ENCODE measurements at regions not wholly inside any gene's neighbourhood (a gene's known extent, or its start where the extent isn't known, plus 50 kb on each side); places are given as distances from the start of the nearest gene placed in this dataset.
"Not testable (repeated sequence)": the region's sequence is repeated elsewhere in the genome, so short reads cannot be mapped to it uniquely, and the experiment has no call there.

DNA sequence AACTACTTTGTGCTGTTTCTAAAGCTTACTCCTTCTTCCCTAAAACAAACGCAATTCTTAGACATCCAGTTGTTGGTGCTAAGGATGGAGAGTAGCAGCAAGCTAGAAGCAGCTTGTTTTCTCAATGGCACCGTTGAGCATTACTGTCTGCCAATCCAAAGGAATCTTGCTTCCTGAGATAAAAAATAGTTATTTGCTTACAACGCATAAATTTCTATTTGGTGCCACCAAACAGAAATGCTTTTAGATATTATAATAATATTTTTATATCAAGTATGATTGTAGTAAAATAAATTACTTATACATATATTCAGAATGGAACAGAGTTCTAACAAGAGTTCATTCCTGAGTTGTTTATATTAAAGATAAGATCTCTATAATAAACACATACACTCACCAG lies 434.7 kb downstream of the CPS1 start:
- Histone ChIP-seq H3K9ac (ENCODE audit: insufficient read length) (no peak overlapping the region), H3K27ac (no peak overlapping the region), H3K4me3 (no peak overlapping the region), H3K36me3 (ENCODE audit: insufficient read depth, low read length) (no peaks in the 10 kb centered on the region), H3K9me3 (ENCODE audit: low read depth, low read length) (no peaks in the 10 kb centered on the region)
- no peak for DNase-seq (ENCODE audit: low read depth, low spot score)
- TF ChIP-seq EZH2 (IDR thresholded peaks at IDR 0.05) (no peak), POLR2AphosphoS5 (IDR thresholded peaks at IDR 0.05; ENCODE audit: borderline replicate concordance, low read depth, low read length) (no peak), FOXP2 (optimal IDR thresholded peaks at IDR 0.05; ENCODE audit: control extremely low read depth, extremely low read length, insufficient read depth) (no peak)

GRCh38 chr2:210994104-210994503 lies 437.7 kb downstream of the CPS1 start:
- no peak overlapping the region for H3K9ac ChIP-seq (ENCODE audit: insufficient read length)
- no peaks in the 10 kb centered on the region for H3K9me3 ChIP-seq (ENCODE audit: low read depth, low read length)
- TF ChIP-seq FOXP2 (optimal IDR thresholded peaks at IDR 0.05; ENCODE audit: control extremely low read depth, extremely low read length, insufficient read depth): no peak
- no peak for TF ChIP-seq EZH2 (IDR thresholded peaks at IDR 0.05)
- TF ChIP-seq POLR2AphosphoS5 (IDR thresholded peaks at IDR 0.05; ENCODE audit: borderline replicate concordance, low read depth, low read length): no peak
- no peak overlapping the region for H3K4me3 ChIP-seq
- DNase-seq (ENCODE audit: low read depth, low spot score): no peak
- H3K27ac ChIP-seq: no peak overlapping the region
- H3K36me3 ChIP-seq (ENCODE audit: insufficient read depth, low read length): no peaks in the 10 kb centered on the region

DNA sequence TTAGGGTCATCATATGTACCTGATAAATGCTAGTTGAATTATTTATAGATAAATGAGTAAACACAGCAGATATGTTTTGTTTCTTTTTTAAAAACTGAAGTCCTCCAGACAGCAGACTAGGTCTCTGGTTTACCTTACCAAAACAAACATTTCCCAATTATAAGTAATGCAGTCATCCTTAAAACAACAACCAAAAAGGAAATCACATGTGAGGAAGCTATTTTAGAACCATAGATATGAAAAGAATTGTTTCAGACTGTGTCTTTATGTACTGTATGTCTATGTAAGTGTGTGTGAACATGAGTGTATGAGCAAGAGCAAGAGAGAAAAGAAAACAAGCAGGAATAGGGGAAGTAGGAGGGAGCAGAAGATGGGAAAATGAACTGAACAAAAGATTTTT lies 441.0 kb downstream of the CPS1 start:
- no peak overlapping the region for H3K27ac ChIP-seq
- no peak for DNase-seq (ENCODE audit: low read depth, low spot score)
- H3K36me3 ChIP-seq (ENCODE audit: insufficient read depth, low read length): no peaks in the 10 kb centered on the region
- TF ChIP-seq POLR2AphosphoS5 (IDR thresholded peaks at IDR 0.05; ENCODE audit: borderline replicate concordance, low read depth, low read length) (no peak), FOXP2 (optimal IDR thresholded peaks at IDR 0.05; ENCODE audit: control extremely low read depth, extremely low read length, insufficient read depth) (no peak), EZH2 (IDR thresholded peaks at IDR 0.05) (no peak)
- no peak overlapping the region for H3K4me3 ChIP-seq
- no peak overlapping the region for H3K9ac ChIP-seq (ENCODE audit: insufficient read length)
- H3K9me3 ChIP-seq (ENCODE audit: low read depth, low read length): no peaks in the 10 kb centered on the region

DNA sequence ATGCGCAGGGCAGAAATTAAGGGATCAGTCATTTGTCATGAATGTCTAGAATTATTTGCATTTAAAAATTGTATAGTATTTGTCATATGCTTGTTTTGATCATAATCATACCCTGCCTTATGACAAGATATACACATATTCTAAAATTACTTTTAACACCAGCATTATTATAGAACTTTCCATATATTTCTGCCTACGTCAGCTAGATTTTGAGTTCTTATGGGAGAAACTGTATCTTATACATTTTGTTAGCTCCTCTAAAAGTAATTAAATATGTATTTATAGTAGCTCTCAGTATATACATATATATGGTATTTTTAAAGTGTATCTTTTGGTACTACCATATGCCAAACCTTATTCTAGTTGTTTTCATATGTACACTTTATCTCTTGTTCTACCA lies 441.9 kb downstream of the CPS1 start:
- no peak overlapping the region for H3K27ac ChIP-seq
- TF ChIP-seq FOXP2 (optimal IDR thresholded peaks at IDR 0.05; ENCODE audit: control extremely low read depth, extremely low read length, insufficient read depth) (no peak), POLR2AphosphoS5 (IDR thresholded peaks at IDR 0.05; ENCODE audit: borderline replicate concordance, low read depth, low read length) (no peak), EZH2 (IDR thresholded peaks at IDR 0.05) (no peak)
- H3K36me3 ChIP-seq (ENCODE audit: insufficient read depth, low read length): no peaks in the 10 kb centered on the region
- no peaks in the 10 kb centered on the region for H3K9me3 ChIP-seq (ENCODE audit: low read depth, low read length)
- H3K4me3 ChIP-seq: no peak overlapping the region
- no peak overlapping the region for H3K9ac ChIP-seq (ENCODE audit: insufficient read length)
- DNase-seq (ENCODE audit: low read depth, low spot score): no peak

DNA sequence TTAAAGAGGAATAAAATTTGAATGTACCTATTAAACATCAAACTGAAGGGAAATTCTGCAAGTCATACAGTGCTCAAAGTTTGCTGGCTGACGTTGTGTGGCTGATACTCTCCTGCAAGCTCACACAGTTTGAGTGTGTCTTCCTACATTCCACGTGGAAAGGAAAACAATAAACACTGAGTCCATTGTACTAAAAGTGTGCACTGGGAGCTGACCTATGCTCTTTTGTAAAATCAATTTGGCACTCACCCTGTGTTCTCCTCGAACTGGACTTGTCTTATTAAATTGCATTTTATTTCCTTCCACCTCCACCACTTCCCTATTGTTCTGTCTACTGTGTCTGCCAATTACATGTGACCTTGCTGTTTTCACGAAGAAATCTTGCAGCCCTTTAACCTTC lies 458.0 kb downstream of the CPS1 start:
- H3K27ac ChIP-seq: no peak overlapping the region

DNA sequence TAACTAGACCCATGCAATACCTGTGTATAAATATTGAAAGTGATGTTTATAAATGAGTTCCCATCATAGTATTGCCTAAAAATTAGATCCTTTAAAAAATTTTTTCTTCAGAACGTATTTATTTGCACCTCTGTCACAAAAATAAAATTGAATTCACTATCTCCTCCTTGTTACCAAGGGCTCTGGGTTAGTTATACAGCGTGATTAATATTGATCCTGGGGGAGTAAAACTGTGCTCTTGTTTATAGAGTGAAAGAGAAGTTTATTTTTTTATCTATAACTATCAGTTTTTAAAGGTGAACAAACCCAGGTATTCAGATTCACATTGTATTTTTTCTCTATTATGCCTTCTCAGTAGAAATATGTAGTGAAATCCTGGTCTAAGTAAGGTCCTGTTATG lies 458.5 kb downstream of the CPS1 start:
- TF ChIP-seq POLR2AphosphoS5 (IDR thresholded peaks at IDR 0.05; ENCODE audit: borderline replicate concordance, low read depth, low read length) (no peak), EZH2 (IDR thresholded peaks at IDR 0.05) (no peak), FOXP2 (optimal IDR thresholded peaks at IDR 0.05; ENCODE audit: control extremely low read depth, extremely low read length, insufficient read depth) (no peak)
- no peak for DNase-seq (ENCODE audit: low read depth, low spot score)
- H3K4me3 ChIP-seq: no peak overlapping the region

More for the DNA sequence above, 458.0 kb downstream of the CPS1 start:
- H3K9ac ChIP-seq (ENCODE audit: insufficient read length): no peak overlapping the region
- no peak for DNase-seq (ENCODE audit: low read depth, low spot score)
- H3K9me3 ChIP-seq (ENCODE audit: low read depth, low read length): no peaks in the 10 kb centered on the region
- TF ChIP-seq FOXP2 (optimal IDR thresholded peaks at IDR 0.05; ENCODE audit: control extremely low read depth, extremely low read length, insufficient read depth) (no peak), EZH2 (IDR thresholded peaks at IDR 0.05) (no peak), POLR2AphosphoS5 (IDR thresholded peaks at IDR 0.05; ENCODE audit: borderline replicate concordance, low read depth, low read length) (no peak)
- no peak overlapping the region for H3K4me3 ChIP-seq
- H3K36me3 ChIP-seq (ENCODE audit: insufficient read depth, low read length): no peaks in the 10 kb centered on the region

GRCh38 chr2:211025089-211025488 lies 468.7 kb downstream of the CPS1 start:
- H3K9me3 ChIP-seq (ENCODE audit: low read depth, low read length); H3K9ac ChIP-seq (ENCODE audit: insufficient read length); H3K27ac ChIP-seq; H3K4me3 ChIP-seq; H3K36me3 ChIP-seq (ENCODE audit: insufficient read depth, low read length); DNase-seq (ENCODE audit: low read depth, low spot score): not testable (repeated sequence)

More for the DNA sequence above, 458.5 kb downstream of the CPS1 start:
- H3K27ac ChIP-seq: no peak overlapping the region
- H3K36me3 ChIP-seq (ENCODE audit: insufficient read depth, low read length): no peaks in the 10 kb centered on the region
- H3K9me3 ChIP-seq (ENCODE audit: low read depth, low read length): no peaks in the 10 kb centered on the region
- H3K9ac ChIP-seq (ENCODE audit: insufficient read length): no peak overlapping the region

- TF ChIP-seq EZH2 (IDR thresholded peaks at IDR 0.05) (no peak), FOXP2 (optimal IDR thresholded peaks at IDR 0.05; ENCODE audit: control extremely low read depth, extremely low read length, insufficient read depth) (no peak), POLR2AphosphoS5 (IDR thresholded peaks at IDR 0.05; ENCODE audit: borderline replicate concordance, low read depth, low read length) (no peak)
- H3K9me3 ChIP-seq (ENCODE audit: low read depth, low read length): no peaks in the 10 kb centered on the region
- DNase-seq (ENCODE audit: low read depth, low spot score): no peak
- H3K27ac ChIP-seq: no peak overlapping the region
- no peak overlapping the region for H3K9ac ChIP-seq (ENCODE audit: insufficient read length)
- H3K36me3 ChIP-seq (ENCODE audit: insufficient read depth, low read length): no peaks in the 10 kb centered on the region
- H3K4me3 ChIP-seq: no peak overlapping the region
Observed at GRCh38 chr2:211026109-211026508, 469.7 kb downstream of the CPS1 start.

GRCh38 chr2:211027976-211028375 lies 471.6 kb downstream of the CPS1 start:
- Histone ChIP-seq H3K9ac (ENCODE audit: insufficient read length) (no peak overlapping the region), H3K4me3 (no peak overlapping the region), H3K36me3 (ENCODE audit: insufficient read depth, low read length) (no peaks in the 10 kb centered on the region), H3K27ac (no peak overlapping the region), H3K9me3 (ENCODE audit: low read depth, low read length) (no peaks in the 10 kb centered on the region)
- no peak for DNase-seq (ENCODE audit: low read depth, low spot score)
- no peak for TF ChIP-seq EZH2 (IDR thresholded peaks at IDR 0.05)
